ENCODE measurements at regions not wholly inside any gene's neighbourhood (a gene's known extent, or its start where the extent isn't known, plus 50 kb on each side); places are given as distances from the start of the nearest gene placed in this dataset.

DNA sequence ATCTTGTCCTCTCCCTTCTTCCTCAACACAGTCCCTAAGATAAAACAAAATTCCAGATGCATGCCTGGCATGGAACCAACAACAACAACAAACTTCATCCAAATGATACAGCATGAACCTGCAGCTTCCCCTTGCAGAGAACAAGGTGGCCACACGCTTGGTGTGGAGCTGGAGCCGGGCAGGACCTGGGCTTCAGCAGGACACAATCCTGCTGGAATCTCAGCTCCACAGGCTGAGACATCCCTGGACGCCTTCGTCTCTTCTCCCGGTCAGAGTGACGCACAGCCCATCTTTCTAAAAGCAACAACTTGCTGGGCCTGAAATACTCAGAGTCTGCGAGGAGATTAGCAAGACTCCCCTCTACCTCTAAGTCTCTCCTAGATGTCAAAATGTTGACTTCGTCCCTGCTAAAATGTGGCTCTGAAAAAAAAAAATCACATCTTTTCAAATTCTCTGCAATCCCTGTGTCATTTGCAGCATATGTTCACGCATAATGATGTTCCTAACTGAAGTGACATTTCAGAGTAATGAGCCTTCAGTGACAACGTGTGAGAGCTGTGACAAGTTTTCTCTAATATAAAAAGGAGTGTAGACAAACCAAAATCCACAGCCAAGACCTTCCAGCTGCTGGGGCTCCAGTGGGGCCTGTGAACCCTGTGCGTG lies 1232.3 kb downstream of the TBC1D22A start:
- TF ChIP-seq, protein P1, sequence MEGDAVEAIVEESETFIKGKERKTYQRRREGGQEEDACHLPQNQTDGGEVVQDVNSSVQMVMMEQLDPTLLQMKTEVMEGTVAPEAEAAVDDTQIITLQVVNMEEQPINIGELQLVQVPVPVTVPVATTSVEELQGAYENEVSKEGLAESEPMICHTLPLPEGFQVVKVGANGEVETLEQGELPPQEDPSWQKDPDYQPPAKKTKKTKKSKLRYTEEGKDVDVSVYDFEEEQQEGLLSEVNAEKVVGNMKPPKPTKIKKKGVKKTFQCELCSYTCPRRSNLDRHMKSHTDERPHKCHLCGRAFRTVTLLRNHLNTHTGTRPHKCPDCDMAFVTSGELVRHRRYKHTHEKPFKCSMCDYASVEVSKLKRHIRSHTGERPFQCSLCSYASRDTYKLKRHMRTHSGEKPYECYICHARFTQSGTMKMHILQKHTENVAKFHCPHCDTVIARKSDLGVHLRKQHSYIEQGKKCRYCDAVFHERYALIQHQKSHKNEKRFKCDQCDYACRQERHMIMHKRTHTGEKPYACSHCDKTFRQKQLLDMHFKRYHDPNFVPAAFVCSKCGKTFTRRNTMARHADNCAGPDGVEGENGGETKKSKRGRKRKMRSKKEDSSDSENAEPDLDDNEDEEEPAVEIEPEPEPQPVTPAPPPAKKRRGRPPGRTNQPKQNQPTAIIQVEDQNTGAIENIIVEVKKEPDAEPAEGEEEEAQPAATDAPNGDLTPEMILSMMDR (conservative IDR thresholded peaks at IDR 0.05; ENCODE audit: low read depth in 2 of 2), result no peak
- TF ChIP-seq JUNB (IDR thresholded peaks at IDR 0.05; ENCODE audit: unreplicated experiment) (no peak), POLR2AphosphoS5 (IDR thresholded peaks at IDR 0.05; ENCODE audit: low read depth) (no peak), ZNF331 (CRISPR knock-in tag; IDR thresholded peaks at IDR 0.05; ENCODE audit: low read depth) (no peak), EZH2 (IDR thresholded peaks at IDR 0.05; ENCODE audit: low read depth, unreplicated experiment) (no peak), EZH2phosphoT487 (IDR thresholded peaks at IDR 0.05; ENCODE audit: unreplicated experiment) (no peak)
- TF ChIP-seq, protein P2, sequence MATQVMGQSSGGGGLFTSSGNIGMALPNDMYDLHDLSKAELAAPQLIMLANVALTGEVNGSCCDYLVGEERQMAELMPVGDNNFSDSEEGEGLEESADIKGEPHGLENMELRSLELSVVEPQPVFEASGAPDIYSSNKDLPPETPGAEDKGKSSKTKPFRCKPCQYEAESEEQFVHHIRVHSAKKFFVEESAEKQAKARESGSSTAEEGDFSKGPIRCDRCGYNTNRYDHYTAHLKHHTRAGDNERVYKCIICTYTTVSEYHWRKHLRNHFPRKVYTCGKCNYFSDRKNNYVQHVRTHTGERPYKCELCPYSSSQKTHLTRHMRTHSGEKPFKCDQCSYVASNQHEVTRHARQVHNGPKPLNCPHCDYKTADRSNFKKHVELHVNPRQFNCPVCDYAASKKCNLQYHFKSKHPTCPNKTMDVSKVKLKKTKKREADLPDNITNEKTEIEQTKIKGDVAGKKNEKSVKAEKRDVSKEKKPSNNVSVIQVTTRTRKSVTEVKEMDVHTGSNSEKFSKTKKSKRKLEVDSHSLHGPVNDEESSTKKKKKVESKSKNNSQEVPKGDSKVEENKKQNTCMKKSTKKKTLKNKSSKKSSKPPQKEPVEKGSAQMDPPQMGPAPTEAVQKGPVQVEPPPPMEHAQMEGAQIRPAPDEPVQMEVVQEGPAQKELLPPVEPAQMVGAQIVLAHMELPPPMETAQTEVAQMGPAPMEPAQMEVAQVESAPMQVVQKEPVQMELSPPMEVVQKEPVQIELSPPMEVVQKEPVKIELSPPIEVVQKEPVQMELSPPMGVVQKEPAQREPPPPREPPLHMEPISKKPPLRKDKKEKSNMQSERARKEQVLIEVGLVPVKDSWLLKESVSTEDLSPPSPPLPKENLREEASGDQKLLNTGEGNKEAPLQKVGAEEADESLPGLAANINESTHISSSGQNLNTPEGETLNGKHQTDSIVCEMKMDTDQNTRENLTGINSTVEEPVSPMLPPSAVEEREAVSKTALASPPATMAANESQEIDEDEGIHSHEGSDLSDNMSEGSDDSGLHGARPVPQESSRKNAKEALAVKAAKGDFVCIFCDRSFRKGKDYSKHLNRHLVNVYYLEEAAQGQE (IDR thresholded peaks at IDR 0.05; ENCODE audit: unreplicated experiment), result no peak

Measured in GM23338 (cell line).